CMK (cell line): ENCODE measurements at regions not wholly inside any gene's neighbourhood (a gene's known extent, or its start where the extent isn't known, plus 50 kb on each side); places are given as distances from the start of the nearest gene placed in this dataset.
"Not testable (repeated sequence)": the region's sequence is repeated elsewhere in the genome, so short reads cannot be mapped to it uniquely, and the experiment has no call there.

Experiments used
- DNase-seq: peaks from one replicate; pipeline ENCODE4 v3.0.0-alpha.2; 2010; ENCODE audit warnings: low read depth

DNA sequence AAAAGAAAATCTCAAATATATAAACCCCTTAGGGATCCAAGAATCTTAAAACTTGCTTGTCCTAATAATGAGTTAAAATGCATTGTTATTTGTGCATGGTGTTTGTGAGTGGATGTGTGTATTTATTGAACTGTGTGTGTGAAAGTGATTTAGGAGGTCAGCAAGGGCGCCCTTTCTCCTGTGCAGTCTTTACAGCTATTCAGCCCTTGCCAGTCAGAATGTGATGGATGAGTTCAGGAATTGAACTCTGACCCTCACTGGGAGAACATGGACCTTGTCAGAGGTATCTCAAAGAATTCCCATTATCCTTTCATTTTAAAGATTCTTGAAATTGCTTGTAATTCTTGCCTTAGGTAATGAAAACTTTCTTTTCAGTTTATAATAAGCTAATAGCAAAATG lies 493.0 kb upstream of the ADGRL4 start:
- DNase-seq, result no peak

DNA sequence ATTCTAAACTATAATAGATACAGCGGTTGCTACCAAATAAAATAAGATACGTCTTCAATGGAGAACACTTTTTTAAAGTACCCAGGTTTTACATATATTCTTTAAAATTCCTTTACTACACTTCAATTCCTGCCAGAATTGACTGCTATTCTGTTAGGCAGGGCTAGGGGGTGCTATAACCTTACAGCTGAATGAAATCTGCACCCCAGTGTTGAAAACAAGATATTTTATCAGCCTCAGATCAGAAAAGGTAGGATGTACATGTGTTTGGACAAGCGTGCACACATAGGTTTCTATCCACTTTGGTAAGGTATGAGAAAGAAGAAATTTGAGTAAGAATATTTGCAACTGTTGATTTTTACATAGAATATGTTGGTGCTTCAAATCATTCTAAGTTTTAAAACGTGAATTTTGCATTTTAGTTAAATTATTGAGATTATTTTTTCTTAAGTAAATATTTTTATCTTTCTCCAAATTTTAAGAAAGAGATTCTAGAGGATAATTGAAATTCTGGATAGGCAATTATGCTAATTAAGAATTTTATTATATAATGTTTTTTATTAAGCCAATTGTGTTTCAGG lies 490.8 kb upstream of the ADGRL4 start:
- DNase-seq, result peak; percentile 7

- DNase-seq, result no peak
Observed at GRCh38 chr1:79496129-79496528, 489.6 kb upstream of the ADGRL4 start.

DNA sequence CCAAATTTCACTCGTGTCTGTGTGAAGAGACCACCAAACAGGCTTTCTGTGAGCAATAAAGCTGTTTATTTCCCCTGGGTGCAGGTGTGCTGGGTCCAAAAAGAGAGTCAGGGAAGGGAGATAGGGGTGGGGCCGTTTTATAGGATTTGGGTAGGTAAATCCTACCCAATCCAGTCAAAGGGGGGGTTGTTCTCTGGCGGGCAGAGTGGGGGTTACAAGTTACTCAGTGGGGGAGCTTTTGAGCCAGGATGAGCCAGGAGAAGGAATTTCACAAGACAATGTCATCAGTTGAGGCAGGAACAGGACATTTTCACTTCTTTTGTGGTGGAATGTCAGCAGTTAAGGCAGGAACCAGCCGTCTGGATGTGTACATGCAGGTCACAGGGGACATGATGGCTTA lies 487.2 kb upstream of the ADGRL4 start:
- not testable (repeated sequence) for DNase-seq

DNA sequence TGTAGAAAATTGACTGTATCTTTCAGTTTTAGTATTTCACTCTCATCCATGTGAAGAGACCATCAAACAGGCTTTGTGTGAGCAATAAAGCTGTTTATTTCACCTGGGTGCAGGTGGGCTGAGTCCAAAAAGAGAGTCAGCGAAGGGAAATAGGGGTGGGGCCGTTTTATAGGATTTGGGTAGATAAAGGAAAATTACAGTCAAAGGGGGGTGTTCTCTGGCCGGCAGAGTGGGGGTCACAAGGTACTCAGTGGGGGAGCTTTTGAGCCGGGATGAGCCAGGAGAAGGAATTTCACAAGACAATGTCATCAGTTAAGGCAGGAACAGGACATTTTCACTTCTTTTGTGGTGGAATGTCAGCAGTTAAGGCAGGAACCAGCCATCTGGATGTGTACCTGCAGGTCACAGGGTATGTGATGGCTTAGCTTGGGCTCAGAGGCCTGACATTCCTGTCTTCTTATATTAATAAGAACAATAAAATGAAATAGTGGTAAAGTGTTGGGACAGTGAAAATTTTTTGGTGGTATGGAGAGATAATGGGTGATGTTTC lies 482.1 kb upstream of the ADGRL4 start:
- DNase-seq, result not testable (repeated sequence)

- DNase-seq, result no peak
Observed at GRCh38 chr1:79478728-79479373, 472.3 kb upstream of the ADGRL4 start.

GRCh38 chr1:79478160-79478559 lies 471.6 kb upstream of the ADGRL4 start:
- no peak for DNase-seq

- DNase-seq, result no peak
Observed at GRCh38 chr1:79472067-79472656, 465.6 kb upstream of the ADGRL4 start.

GRCh38 chr1:79469139-79469538 lies 462.6 kb upstream of the ADGRL4 start:
- no peak for DNase-seq

DNA sequence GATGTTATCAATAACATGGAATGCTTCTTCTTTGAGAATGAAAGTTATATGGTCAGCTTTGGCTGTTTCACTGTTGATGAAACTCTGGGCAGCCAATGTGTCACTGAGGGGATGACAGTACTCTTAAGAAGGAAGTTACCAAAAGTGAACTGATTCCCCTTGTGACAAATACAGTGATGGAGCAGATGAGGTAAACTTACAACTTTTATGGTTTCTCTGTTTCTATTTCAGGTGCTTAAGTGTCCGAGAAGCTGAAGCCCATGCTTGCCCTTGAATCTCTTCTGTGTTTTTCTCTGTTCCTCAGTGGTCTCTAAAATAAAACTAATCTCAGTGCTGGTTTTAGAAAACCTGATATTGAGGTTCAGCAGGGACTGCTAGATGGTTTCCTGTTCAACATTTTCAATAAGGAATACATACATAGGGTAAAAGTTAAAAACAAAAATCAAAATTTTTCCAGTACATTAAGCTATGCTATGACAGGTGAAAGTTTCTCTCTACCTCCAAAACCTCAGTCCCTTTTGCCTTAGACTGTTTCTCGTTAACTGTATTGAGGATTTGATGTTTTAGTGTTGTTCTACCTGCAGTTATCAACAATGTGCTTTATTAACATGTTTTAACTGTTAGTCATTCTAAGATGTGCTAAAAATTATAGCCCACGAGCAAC lies 454.4 kb upstream of the ADGRL4 start:
- DNase-seq, result no peak

DNA sequence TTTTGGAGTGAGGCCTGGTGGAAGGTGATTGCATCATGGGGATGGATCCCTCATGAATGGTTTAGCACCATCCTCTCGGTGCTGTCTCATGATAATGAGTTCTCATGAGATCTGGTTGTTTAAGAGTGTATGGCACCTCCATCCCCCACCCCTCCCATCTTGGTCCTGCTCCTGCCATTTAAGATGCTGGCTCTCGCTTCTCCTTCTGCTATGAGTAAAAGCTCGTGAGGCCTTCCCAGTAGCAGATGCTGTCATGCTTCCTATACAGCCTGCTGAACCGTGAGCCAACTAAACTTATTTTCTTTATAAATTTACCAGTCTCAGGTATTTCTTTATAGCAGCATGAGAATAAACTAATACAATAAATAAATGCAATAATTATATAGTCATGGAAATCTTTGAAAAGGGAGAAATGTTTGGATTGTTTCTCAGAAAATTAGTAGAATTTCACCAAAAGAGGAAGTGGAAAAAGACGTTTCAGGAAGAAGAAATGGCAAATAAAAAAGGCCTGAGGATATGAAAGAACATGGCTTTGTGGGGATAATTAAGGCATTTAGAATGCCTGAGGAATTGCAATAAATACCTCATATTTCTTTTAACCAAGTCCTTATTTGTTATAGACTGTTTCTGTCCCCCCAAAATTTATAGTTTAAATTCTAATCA lies 451.2 kb upstream of the ADGRL4 start:
- DNase-seq, result no peak

DNA sequence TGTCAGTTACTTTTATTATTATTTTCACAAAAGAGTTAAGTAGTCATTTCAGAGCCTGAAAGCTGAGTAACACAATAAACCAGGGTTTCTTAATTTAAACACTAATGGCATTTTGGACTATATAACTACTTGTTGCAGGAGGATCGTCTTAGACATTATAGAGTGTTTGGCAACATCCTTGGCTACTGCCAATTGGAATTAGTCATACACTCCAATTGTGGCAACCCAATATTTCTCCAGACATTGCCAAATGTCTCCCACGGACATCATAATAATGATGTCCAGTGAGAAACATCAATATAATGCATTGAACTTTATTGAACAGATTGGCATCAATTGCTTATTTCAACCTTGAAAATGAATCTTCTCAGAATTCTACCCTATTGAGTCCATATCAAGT lies 441.9 kb upstream of the ADGRL4 start:
- DNase-seq, result no peak

DNA sequence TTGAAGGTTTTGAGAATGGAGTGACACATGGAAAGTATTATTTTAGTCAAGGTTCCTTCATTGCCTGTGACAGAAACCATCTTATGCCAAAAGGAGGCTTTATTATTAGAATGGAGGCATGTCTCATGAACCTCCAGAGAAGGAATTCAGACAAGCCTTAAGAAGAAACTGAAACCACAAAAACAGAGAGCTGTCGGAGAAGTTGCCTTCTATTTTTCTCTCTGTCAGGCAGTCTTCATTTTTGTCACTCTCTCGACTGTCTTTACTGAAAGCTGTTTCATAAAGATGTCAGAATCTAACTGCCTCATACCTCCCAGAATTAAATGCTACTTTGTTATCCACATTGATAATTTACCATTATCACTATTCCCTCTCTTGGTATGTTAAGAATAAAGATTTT lies 434.7 kb upstream of the ADGRL4 start:
- DNase-seq, result no peak

DNA sequence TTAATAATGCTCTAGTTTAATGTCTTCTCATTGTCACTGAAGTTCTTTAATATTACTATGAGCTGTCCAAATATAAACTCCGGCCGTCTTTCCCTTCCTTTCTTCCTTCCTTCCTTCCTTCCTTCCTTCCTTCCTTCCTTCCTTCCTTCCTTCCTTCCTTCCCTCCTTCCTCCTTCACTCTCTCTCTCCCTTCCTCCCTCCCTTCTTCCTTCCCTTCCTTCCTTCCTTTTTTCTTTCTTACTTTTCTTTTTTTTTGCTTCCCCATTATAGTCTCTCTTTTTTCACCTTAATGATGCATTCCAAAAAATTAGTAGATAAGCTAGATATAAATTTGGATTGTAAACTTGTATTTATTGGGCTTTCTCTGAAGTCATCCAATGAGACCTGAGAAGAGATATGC lies 431.0 kb upstream of the ADGRL4 start:
- DNase-seq, result no peak

- DNase-seq, result no peak
Observed at GRCh38 chr1:79431340-79431739, 424.8 kb upstream of the ADGRL4 start.

DNA sequence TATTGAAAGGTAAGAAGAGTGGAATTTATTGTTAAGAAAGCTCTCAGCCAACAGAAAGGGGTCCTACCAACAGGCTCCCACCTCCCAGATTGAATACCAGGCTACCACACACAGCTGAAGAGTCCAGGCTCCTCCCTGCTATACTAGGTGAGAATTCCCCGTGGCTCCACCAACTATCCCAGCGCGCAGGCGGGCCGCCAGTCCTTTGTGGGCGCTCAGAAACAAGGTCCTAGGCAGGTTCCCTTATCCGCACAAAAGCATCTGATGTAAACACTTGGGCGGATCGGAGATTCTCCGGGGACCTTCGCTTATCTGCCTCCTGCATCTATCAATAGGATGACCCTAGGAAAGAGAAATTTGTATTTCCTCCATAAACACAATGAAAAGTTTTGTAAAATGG lies 423.9 kb upstream of the ADGRL4 start:
- no peak for DNase-seq

DNA sequence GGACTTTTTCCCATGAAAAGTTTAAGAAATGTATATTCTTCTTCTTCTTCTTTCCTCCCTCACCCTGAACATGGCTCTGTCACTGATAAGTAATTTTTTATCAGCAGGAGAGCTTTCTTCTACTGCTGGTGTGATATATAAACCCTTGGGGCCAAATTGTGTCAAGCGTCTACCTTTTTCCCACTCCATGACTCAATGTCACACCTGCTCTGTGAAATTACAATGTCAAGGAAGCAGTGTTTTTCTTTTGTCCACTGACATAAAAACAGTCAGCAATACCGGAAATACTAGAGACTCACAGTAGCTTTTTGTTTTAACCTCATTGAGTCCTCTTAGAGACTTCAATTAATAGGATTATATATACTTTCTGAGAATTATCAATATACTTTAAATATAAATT lies 416.2 kb upstream of the ADGRL4 start:
- DNase-seq, result no peak

GRCh38 chr1:79398501-79398900 lies 392.0 kb upstream of the ADGRL4 start:
- DNase-seq, result no peak

DNA sequence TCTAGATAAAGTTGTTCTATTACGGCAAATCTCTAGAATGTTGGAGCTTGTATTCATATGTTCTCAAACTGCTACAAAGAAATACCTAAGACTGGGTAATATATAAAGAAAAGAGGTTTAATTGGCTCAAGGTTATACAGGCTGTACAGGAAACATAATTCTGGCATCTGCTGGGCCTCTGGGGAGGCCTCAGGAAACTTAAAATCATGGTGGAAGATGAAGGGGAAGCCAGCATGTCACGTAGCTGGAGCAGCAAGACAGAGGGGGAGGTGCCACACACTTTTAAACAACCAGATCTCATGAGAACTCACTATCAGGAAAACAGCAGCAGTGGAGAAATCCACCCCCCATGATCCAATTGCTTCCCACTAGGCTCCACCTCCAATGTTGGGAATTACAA lies 390.4 kb upstream of the ADGRL4 start:
- DNase-seq, result no peak

DNA sequence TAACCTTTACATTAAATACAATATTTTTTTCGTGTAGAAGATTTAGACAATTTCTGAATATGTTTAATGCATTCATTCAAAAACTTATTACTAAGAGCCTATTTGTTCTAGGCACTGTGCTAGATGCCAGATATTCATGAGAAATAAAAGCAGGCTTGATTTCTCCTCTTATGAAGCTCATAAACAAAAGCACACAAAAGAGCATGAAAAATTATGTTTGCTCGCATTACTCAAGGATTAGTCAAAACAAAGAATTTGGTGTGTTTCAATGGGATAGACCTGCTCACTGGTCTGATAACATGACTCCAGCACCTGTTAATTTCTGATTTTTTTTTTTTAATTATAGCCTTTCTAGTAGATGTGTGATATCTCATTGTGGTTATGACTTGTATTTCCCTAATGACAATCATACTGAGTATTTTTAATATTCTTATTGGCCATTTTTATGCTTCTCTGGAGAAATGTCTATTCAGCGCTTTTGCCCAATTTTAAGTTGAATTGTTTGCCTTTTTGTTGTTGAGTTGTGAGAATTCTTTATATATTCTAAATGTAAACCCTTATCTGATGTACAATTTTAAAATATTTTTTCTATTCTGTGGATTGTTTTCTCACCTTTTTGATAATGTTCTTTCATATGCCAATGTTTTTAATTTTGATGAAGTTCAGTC lies 382.3 kb upstream of the ADGRL4 start:
- no peak for DNase-seq

- DNase-seq, result no peak
Observed at GRCh38 chr1:79386730-79387129, 380.2 kb upstream of the ADGRL4 start.

DNA sequence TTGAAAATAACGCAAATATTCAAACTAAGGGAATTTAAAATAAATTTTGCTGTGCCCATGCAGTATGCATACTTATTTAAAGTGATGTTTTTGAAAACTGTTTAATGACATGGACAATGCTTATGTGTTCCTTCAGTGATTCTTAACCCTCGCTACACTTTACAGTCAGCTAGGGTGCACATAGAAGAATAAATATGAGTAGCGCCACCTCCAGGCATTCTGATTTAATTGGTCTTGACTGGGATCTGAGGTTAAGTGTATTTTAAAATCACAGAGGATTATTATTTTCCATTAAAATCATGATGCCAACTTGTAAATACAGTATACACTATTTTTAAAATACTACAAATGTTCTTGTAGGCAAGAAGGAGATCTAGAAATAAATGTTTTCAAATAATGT lies 373.5 kb upstream of the ADGRL4 start:
- DNase-seq, result no peak
